OCI-LY7 (cell line): ENCODE measurements at regions not wholly inside any gene's neighbourhood (a gene's known extent, or its start where the extent isn't known, plus 50 kb on each side); places are given as distances from the start of the nearest gene placed in this dataset.

Experiments used
- CTCF ChIP-seq: fragments of 200-600 bp; sonication (generic); conservative IDR thresholded peaks from 2 replicates; pipeline ENCODE4 v1.5.1; 2014; ENCODE audit warnings: mild to moderate bottlenecking, antibody characterized with exemption, low read length, moderate library complexity, mixed read lengths
- EZH2phosphoT487 ChIP-seq: fragments of 200-600 bp; sonication (generic); IDR thresholded peaks from 2 replicates; pipeline ENCODE4 v1.6.1; 2018; ENCODE audit warnings: low read depth, borderline replicate concordance, mild to moderate bottlenecking, mixed run types, antibody characterized with exemption, low read length, moderate library complexity, mixed read lengths

DNA sequence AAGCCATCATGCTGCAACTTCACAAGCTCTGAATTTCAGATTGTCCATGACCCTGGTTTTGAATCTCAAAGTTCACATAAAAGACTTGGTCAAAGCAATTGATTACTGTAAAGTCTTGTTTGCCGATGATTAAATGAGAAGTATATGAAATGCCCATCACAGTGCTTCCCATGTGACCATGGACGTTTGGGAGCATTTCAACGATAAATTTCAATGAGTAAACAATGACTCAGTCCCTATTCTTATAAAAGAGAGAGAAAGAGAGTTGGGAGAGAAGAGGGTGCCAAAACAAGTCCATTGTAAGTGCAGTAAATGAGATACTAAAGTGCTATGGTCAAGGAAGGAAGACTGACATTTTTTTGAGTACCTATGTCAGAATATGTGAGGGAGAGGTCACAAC is 276.9 kb downstream of the SOX9 start:
- TF ChIP-seq CTCF (no peak), EZH2phosphoT487 (no peak)
